Thymus (tissue), 11 donors: ENCODE measurements at regions not wholly inside any gene's neighbourhood (a gene's known extent, or its start where the extent isn't known, plus 50 kb on each side); places are given as distances from the start of the nearest gene placed in this dataset.

Experiments
- DNase-seq, 9 donors: peaks; one replicate each; pipeline ENCODE4 v3.0.0-alpha.2; 2013; ENCODE audit warnings: low spot score in 9 of 9, low read depth in 6 of 9, missing footprints in 1 of 9
- H3K27ac ChIP-seq, 2 donors: one replicate each; pipeline ENCODE4 v1.5.1; 2013; ENCODE audit warnings: control low read depth in 1 of 2, low read depth in 1 of 2, low read length in 1 of 2, mild to moderate bottlenecking in 1 of 2, moderate library complexity in 1 of 2
- H3K27me3 ChIP-seq, 2 donors: one replicate each; pipeline ENCODE4 v1.5.1; 2013; ENCODE audit warnings: low read length in 1 of 2; ENCODE audit not compliant: control insufficient read depth in 2 of 2, insufficient read depth in 1 of 2
- H3K36me3 ChIP-seq, 2 donors: one replicate each; pipeline ENCODE4 v1.5.1; 2013; ENCODE audit warnings: low read length in 1 of 2, mild to moderate bottlenecking in 1 of 2, moderate library complexity in 1 of 2; ENCODE audit not compliant: control insufficient read depth in 2 of 2, insufficient read depth in 2 of 2
- H3K4me1 ChIP-seq, 2 donors: one replicate each; pipeline ENCODE4 v1.5.1; 2013; ENCODE audit warnings: low read length in 2 of 2; ENCODE audit not compliant: control insufficient read depth in 2 of 2, insufficient read depth in 2 of 2
- H3K4me3 ChIP-seq, 2 donors: one replicate each; pipeline ENCODE4 v1.5.1; 2013; ENCODE audit warnings: low read length in 2 of 2, control low read depth in 1 of 2, mild to moderate bottlenecking in 1 of 2
- H3K9me3 ChIP-seq, 2 donors: one replicate each; pipeline ENCODE4 v1.5.1; 2013; ENCODE audit warnings: low read length in 1 of 2, mild to moderate bottlenecking in 1 of 2; ENCODE audit not compliant: control insufficient read depth in 2 of 2, insufficient read depth in 1 of 2
- WGBS: extraction: QIAGEN DNeasy Blood & Tissue Kit; methylation state at CpG from one replicate; pipeline ENCODE4 v1.1.7; 2013; 5-methylcytosine and 5-hydroxymethylcytosine counted together
- donor health status: healthy.

DNA sequence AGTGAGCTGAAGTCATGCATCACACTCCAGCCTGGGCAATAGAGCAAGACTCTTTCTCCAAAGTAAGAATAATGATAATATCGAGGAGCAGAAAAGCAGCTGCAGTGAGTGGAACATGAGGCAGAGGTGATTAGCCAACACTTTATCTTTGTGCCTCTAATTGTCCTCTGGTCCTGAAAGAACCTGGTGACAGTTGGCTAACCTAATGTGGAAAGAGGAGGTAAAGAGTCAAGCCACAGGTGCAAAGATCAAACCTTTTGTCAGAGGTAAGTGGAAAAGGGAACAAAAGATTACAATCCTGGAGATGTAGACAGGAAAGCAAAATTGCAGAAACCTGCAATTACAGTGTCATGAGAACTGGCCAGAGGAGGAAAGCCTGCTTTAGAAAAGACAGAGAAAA is 53.5 kb upstream of the LCLAT1 start:
- Histone ChIP-seq H3K27me3 (peaks cover 0 to 3% of the 10 kb centered on the region in 2 donors), H3K27ac (no peak overlapping the region), H3K9me3 (peaks cover 0 to 2% of the 10 kb centered on the region in 2 donors), H3K36me3 (no peaks in the 10 kb centered on the region), H3K4me3 (no peak overlapping the region), H3K4me1 (peaks cover 0 to 2% of the 10 kb centered on the region in 2 donors)
- no peak for DNase-seq
- 98% methylated on average over 1 of the region's 1 CpG for WGBS

DNA sequence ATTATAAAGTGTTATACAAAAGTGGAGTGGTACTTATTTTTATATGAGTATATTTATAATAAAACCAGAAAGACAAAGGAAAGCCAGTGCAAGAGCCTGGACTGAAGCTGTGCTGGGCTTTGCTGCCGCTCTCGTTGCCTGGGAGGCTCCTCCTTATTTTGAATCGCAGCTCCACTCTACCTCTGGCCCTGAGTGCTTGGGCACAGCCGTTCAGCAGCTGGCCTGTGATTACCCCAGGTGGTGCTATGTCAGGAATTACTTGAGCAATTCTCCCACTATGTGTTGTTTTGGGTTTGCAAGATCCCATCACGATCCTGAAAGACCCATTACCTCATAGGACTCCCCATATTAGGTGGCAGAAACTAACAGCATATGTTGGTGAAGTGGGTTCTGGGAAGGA is 53.0 kb upstream of the LCLAT1 start:
- H3K36me3 ChIP-seq, result no peaks in the 10 kb centered on the region
- peaks cover 0 to 2% of the 10 kb centered on the region in 2 donors for H3K4me1 ChIP-seq
- 87% methylated on average over 5 of the region's 5 CpGs for WGBS
- DNase-seq, result no peak
- H3K27me3 ChIP-seq, result peaks cover 0 to 3% of the 10 kb centered on the region in 2 donors
- peaks cover 0 to 2% of the 10 kb centered on the region in 2 donors for H3K9me3 ChIP-seq
- H3K27ac ChIP-seq, result no peak overlapping the region
- no peak overlapping the region for H3K4me3 ChIP-seq

DNA sequence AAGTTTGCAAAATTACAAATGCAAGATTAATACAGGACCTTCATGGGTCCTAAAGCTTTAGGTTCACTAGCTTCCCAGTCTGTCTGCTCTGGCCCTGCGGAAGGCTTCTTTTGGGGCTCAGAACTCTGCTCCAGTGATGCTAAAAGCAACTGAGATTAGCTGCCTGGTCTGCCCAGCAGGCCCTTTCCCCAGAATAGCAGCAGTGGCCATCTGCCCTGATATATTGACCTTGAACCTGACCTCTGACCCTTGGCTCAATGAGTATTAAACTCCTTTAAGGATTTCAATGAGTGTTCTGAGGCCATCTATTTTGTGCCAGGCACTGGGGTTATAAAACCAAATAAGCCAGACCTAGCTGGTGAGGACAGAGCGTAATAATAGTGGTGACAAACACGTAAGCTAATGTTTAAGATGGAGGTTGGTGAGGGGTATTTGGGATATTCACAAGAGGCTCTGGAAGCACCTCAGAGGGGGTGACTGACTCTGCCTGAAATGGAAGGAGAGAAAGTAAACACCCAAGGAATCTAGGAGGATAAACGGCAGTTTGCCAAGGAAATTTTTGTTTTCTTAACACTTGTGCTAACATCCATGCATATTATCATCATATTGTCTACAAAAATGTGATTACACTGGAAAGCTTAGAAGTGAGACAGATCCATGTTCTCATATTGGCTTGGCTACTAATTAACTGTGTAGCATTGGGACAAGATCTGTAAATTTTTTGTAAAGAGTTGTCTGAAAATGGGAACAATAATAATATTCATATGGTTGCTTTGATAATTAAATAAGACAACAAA is 50.4 kb upstream of the LCLAT1 start:
- 98% methylated on average over 4 of the region's 4 CpGs for WGBS
- no peak overlapping the region for H3K27ac ChIP-seq
- no peaks in the 10 kb centered on the region for H3K4me1 ChIP-seq

More for the DNA sequence above, 50.4 kb upstream of the LCLAT1 start:
- Histone ChIP-seq H3K36me3 (no peaks in the 10 kb centered on the region), H3K4me3 (no peak overlapping the region), H3K27me3 (peaks cover 0 to 3% of the 10 kb centered on the region in 2 donors), H3K9me3 (peaks cover 0 to 2% of the 10 kb centered on the region in 2 donors)
- no peak for DNase-seq
